ENCODE measurements at regions not wholly inside any gene's neighbourhood (a gene's known extent, or its start where the extent isn't known, plus 50 kb on each side); places are given as distances from the start of the nearest gene placed in this dataset.
"Not testable (repeated sequence)": the region's sequence is repeated elsewhere in the genome, so short reads cannot be mapped to it uniquely, and the experiment has no call there.

DNA sequence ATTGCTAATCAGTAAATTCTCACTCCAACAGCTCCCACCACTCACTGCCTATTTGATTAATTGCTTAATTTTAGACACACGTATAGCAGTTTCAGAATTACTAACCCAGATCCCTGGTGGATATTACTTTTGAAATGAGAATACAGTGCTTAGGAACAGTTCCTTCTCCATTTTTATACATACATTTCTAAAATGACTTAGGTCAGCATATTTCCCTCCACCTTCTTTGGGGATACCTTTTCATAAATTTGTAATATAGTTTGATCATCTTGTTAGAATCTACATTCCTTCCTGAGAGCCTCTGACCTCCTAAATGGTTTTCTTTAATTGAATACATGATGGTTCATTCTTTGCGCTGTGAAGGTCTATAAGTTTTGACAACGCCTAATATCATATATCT, 279.8 kb upstream of the NETO1 start:
- no peak for DNase-seq (ENCODE audit: low read depth in 2 of 3, low spot score in 1 of 3)

DNA sequence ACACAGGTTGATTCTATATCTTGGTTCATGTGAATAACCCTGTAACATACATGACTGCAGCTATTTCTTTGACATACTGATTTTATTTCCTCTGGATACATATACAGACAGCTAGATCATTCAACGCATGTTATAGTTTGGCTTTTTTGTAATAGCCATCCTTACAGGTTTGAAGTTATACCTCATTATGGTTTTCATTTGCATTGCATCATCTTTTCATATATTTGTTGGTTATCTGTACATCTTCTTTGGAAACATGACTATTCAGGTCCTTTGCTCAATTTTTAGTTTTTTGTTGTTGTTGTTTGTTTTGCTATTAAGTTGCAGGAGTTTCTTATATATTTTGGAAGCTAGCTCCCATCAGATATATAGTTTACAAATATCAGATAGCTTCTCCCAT, 276.2 kb upstream of the NETO1 start:
- no peak for DNase-seq (ENCODE audit: low read depth in 2 of 3, low spot score in 1 of 3)

DNA sequence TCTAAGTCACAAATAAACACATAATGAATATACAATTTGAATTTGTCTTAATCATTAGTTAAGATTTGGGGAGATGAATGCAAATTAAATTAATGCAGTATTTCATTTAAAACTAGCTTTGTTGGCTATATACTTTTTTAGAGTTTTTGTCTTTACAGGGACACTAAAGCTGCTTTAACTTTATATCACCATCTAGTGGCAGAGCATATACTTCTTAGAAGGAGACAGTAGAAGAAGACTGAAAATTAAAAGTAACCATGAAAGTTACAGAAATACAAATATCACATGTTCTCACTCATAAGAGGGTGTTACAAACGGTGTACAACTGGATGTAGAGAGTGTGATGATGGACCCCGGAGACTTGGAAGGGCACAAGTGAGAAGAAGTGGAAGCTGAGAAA, 268.3 kb upstream of the NETO1 start:
- DNase-seq (ENCODE audit: low read depth in 2 of 3, low spot score in 1 of 3), result no peak

DNA sequence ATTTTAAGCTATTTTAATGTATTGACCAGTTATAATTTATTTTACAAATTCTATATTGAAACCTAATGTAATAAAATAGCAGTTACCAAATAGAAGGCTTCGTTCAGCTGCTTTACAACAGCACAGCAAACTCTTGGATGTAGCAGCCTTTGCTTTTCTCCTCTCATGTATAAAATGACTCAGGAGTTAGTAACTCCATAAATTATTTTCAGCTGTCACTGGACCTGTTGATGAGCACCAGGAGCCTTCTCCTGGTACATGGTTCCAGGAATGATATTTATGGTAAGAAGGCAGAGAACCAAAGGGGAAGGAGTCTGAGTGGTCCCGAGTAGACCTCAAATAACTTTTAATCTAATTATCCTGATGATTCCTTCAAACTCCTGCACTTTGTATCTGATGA, 256.4 kb upstream of the NETO1 start:
- DNase-seq (ENCODE audit: low read depth in 2 of 3, low spot score in 1 of 3), result no peak

DNA sequence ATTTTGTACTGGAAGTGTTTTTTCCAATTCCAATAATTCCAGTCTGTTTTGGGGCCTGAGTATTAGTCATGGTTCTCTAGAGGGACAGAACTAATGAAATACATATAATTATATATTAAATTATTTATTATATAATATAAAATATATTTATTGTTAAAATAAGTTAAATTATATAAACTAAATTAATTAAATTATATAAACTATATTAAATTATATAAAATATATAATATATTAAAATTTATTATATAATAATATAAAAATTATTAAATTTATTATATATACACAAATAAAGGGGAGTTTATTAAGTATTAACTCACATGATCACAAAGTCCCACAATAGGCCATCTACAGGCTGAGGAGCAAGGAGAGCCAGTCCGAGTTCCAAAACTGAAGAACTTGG, 253.4 kb upstream of the NETO1 start:
- no peak for DNase-seq (ENCODE audit: low read depth in 2 of 3, low spot score in 1 of 3)

DNA sequence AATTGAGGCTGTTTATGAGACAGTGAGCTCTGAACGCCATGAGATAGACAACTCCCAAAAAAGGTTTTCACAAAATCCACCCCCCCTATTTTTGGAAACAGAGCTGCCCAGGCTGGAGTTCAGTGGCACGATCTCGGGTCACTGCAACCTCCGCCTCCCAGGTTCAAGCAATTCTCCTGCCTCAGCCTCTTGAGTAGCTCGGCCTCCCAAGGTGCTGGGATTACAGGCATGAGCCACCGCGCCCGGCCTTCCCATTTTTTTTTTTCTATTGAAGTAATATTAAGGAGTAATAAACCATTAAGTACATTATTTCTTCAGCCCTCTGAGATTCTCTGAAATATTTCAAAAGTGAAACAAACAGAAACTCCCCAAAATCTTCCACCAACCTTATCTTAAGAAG, 252.8 kb upstream of the NETO1 start:
- DNase-seq (ENCODE audit: low read depth in 2 of 3, low spot score in 1 of 3), result no peak

DNA sequence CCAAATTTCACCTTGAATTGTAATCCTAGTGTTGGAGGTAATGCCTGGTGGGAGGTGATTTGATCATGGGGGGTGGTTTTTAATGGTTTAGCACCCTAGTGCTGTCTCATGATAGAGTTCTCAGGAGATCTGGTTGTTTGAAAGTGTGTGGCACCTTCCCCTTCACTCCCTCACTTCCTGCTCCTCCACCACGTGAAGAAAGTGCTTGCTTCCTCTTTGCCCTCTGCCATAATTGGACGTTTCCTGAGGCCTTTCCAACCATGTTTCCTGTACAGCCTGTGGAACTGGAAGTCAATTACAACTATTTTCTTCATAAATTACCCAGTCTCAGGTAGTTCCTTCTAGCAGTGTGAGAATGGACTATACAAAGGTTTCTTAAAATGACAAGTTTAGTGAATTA, 251.8 kb upstream of the NETO1 start:
- DNase-seq (ENCODE audit: low read depth in 2 of 3, low spot score in 1 of 3), result no peak

DNA sequence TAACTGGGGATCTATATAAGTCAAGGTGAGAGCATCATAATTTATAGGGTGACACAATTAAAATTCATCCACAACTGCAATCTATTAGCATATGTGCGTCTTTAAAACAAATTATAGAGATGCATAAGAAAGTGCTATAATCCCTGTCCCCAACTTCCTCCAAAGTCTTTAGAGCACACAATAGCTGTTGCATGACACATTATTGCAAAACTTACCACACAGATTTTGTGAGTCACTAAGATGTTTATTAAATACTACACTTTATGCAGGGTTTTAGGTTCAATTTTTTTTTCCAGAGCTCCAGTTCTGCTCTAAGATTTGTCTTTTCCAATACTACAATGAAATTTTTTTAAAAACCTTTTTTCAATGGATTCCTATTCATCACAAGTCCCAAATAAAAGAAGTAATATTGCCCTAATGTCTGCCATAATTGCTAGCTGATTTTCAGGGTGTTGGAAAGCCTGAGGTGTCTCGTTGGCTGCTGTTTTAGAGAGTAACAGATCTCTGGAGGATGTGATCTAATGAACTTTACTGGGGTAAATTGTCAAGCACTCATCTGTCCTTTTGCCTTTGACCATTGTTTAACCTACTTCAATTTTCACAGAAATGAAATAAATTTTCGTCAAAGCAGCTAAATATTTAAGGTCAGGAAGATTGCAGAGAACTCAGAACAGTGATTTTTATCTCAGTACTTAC, 250.5 kb upstream of the NETO1 start:
- DNase-seq (ENCODE audit: low read depth in 2 of 3, low spot score in 1 of 3), result no peak

GRCh38 chr18:73110307-73110706, 242.5 kb upstream of the NETO1 start:
- DNase-seq (ENCODE audit: low read depth in 2 of 3, low spot score in 1 of 3), result no peak

DNA sequence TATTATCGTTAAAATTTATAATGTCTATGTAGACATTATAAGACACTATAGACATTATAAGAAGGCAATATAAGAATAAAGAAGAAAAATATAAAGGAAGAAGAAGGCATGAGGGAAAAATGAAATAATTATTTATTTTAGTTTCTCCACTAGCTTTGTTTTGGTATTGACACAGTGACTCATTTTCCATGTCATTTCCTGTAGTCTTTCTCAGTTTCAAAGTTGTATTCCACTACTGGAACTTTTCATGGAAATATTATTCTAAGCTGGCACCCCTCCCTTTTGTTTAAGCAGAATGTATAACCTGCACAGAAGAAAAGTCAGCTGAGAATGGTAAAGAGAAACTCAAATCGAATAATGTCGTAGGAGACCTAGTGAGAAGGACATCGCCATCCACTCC, 234.2 kb upstream of the NETO1 start:
- no peak for DNase-seq (ENCODE audit: low read depth in 2 of 3, low spot score in 1 of 3)

- not testable (repeated sequence) for DNase-seq (ENCODE audit: low read depth in 2 of 3, low spot score in 1 of 3)
These were observed 233.7 kb upstream of the NETO1 start for GRCh38 chr18:73101491-73101890.

- no peak for DNase-seq (ENCODE audit: low read depth in 2 of 3, low spot score in 1 of 3)
These were observed 232.0 kb upstream of the NETO1 start for GRCh38 chr18:73099759-73100158.

DNA sequence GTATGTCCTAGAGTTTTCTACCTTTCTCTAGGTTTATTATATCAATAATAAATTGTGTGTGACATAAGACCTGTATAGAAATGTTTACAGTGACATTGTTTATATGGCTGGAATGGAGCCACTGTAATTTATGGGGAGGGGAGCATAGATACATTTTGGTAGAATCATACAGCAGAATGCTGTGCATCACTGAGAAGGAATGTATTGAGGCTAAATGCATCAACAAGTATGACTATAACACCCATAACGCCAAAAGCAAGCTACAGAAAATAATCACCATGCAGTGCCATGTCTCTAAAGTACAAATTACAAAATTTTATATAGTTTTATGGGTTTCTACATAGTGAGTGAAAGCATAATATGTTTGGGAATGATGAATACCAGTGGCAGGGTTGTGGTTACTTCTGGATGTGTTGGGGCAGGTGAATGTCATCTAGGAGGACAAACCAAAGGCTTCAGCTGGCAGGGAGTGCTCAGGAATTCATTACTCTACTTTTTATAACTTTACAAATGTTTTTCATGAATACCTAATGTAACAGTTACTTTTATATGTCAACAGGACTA, 226.0 kb upstream of the NETO1 start:
- no peak for DNase-seq (ENCODE audit: low read depth in 2 of 3, low spot score in 1 of 3)

- no peak for DNase-seq (ENCODE audit: low read depth in 2 of 3, low spot score in 1 of 3)
These were observed 220.7 kb upstream of the NETO1 start for GRCh38 chr18:73088445-73088844.

- DNase-seq (ENCODE audit: low read depth in 2 of 3, low spot score in 1 of 3), result no peak
These were observed 219.6 kb upstream of the NETO1 start for GRCh38 chr18:73087282-73087977.

DNA sequence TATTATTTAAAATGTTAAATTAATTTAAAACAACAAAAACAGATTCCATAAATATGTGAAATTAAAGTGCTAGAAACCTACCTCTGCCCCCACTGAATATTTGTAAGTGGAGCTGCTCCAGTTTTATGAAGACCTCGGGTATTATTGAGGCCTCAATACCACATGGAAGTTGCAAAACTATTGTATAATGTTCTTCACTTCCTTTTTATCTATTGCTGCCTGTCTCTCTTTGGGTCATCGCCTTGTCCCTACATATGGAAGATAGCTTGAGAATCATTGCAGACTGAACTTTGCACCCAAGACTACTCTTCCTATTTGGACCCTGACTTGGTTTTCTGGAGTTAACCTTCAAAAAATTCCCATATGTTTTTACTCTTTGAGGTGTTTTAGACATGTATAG, 212.1 kb upstream of the NETO1 start:
- no peak for DNase-seq (ENCODE audit: low read depth in 2 of 3, low spot score in 1 of 3)

DNA sequence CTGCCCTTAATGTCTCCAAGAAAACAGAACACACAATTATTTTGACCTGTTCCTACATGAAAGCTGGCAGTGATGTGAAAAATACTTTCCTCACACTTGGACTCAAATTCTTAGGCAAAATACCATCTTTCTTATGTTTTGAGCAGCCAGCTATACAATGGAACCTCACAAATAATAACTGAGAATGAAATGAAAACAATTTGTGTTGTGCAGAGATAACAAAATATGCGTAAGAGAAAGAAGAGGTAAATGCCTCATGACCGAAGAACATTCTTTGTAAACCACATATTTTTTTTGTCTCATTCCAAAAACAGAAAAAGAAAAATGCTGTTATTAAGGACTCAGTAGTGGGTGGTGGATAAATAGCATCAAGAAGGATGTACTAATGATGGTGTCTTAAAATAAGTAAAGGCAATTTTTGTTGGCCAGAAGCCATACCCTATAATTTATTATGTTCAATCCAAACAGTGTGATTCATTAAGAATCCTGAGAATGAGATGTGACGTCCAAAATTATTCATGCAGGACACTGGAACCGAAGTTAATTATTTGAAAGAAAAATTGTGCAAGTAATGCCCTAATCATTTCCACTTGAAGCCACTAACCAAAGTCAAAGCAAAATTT, 193.0 kb upstream of the NETO1 start:
- DNase-seq (ENCODE audit: low read depth in 2 of 3, low spot score in 1 of 3), result no peak

DNA sequence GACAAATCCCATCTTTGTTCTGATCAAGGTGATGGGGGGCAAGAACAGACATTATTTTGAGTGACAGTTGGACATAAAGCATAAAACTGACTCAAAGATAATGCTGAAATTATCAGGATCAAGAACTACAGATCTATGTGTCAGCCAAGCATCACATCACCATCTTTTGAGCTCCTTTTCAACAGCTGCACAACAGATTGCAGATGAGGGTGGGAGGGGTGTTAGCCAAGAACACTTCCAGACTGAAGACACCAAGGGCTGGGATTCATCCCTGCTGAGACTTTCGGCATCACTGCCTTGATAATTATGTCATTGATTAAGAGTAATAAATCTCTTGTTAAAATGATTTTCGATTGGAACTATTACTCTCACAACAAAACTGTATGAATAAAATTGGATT, 191.5 kb upstream of the NETO1 start:
- no peak for DNase-seq (ENCODE audit: low read depth in 2 of 3, low spot score in 1 of 3)

DNA sequence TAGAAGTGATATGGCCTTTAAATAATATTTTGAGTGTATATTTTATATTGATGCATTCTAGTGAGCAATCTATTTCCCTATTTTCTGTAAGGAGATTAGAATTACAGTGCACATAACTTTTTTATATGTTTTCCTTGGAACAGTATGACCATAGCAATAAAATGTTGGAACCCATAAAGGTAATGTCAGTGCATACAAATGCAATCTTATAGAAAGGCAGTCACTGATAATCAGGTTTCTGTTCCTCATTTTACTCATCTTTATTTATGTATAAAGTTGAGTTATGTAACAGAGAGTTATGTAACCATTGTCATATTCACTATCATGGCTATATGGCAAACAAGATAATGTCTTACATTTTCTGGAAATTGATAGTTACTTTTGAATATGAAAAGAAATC, 179.9 kb upstream of the NETO1 start:
- DNase-seq (ENCODE audit: low read depth in 2 of 3, low spot score in 1 of 3), result no peak

DNA sequence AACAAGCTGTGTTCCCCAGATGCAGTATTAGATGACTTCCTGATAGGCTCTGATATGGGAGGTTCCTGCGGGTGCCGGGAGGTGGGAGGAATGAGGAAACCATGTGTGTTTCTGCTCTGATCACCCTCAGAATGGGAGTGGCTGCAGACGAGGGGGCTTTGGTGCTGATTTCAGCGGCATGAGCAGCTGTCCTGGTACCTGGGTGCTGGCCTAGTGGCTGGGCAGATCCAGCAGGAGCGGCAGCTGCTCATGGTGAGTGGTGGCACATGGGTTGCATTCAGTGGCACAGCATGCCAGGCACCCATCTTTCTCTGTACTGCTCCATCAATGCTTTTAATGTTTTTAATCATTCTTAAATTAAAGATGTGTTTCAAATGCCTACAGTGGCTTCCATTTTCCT, 177.2 kb upstream of the NETO1 start:
- no peak for DNase-seq (ENCODE audit: low read depth in 2 of 3, low spot score in 1 of 3)

GRCh38 chr18:73043611-73044010, 175.8 kb upstream of the NETO1 start:
- no peak for DNase-seq (ENCODE audit: low read depth in 2 of 3, low spot score in 1 of 3)

DNA sequence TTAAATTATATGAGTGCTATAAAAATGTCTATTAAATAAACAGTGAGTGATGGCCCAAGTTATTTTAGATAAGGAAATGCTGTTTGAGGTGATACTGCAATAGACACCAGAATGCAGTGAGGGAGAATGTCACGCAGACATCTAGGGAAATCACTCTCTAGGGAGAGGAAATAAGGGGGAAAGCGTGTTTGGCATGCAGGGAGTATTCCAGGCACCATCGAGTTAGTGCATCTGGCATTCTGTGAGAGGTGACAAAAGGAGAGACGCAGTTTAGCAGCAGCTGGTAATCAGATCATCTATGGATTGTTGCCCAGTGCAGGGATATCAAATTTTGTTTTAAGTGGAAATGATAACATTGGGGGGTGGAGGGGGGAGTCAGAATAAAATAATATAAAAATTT, 175.4 kb upstream of the NETO1 start:
- DNase-seq (ENCODE audit: low read depth in 2 of 3, low spot score in 1 of 3), result no peak
